Urinary bladder (tissue), 3 donors: ENCODE measurements at regions not wholly inside any gene's neighbourhood (a gene's known extent, or its start where the extent isn't known, plus 50 kb on each side); places are given as distances from the start of the nearest gene placed in this dataset.
"Not testable (repeated sequence)": the region's sequence is repeated elsewhere in the genome, so short reads cannot be mapped to it uniquely, and the experiment has no call there.

Source experiments
- DNase-seq: peaks from one replicate; pipeline ENCODE4 v3.0.0-alpha.2; 2015; ENCODE audit errors: extremely low spot score
- H3K27ac ChIP-seq: one replicate; pipeline ENCODE4 v1.5.1; 2013; ENCODE audit warnings: low read depth, mild to moderate bottlenecking, moderate library complexity
- H3K36me3 ChIP-seq: one replicate; pipeline ENCODE4 v1.6.1; 2013; ENCODE audit warnings: mild to moderate bottlenecking, moderate library complexity; ENCODE audit not compliant: insufficient read depth
- H3K4me1 ChIP-seq: one replicate; pipeline ENCODE4 v1.6.1; 2013; ENCODE audit warnings: mild to moderate bottlenecking, moderate library complexity; ENCODE audit not compliant: insufficient read depth
- H3K4me3 ChIP-seq: one replicate; pipeline ENCODE4 v1.5.1; 2013; ENCODE audit warnings: low read depth, low read length
- WGBS: extraction: QIAGEN DNeasy Blood & Tissue Kit; methylation state at CpG from one replicate; pipeline ENCODE4 v1.1.7; 2013; 5-methylcytosine and 5-hydroxymethylcytosine counted together
- donor health status: healthy with polysubstance abuse.
- donor health status: healthy.

GRCh38 chr5:118311103-118311819 is 677.1 kb downstream of the DTWD2 start:
- 95% methylated on average over 5 of the region's 5 CpGs for WGBS
- Histone ChIP-seq H3K4me1 (no peaks in the 10 kb centered on the region), H3K36me3 (no peaks in the 10 kb centered on the region), H3K4me3 (no peak overlapping the region), H3K27ac (no peak overlapping the region)
- no peak for DNase-seq

- Histone ChIP-seq H3K36me3 (no peaks in the 10 kb centered on the region), H3K4me1 (no peaks in the 10 kb centered on the region), H3K4me3 (no peak overlapping the region), H3K27ac (no peak overlapping the region)
- 85% methylated on average over 3 of the region's 3 CpGs for WGBS
- no peak for DNase-seq
These were observed 677.9 kb downstream of the DTWD2 start for GRCh38 chr5:118310401-118310800.

GRCh38 chr5:118303296-118303695 is 685.1 kb downstream of the DTWD2 start:
- Histone ChIP-seq H3K4me3 (no peak overlapping the region), H3K4me1 (no peaks in the 10 kb centered on the region), H3K27ac (no peak overlapping the region), H3K36me3 (no peaks in the 10 kb centered on the region)
- WGBS, result 75% methylated on average over 2 of the region's 2 CpGs
- no peak for DNase-seq

GRCh38 chr5:118302786-118303185 is 685.6 kb downstream of the DTWD2 start:
- no peak overlapping the region for H3K4me3 ChIP-seq
- no peak overlapping the region for H3K27ac ChIP-seq
- DNase-seq, result no peak
- 77% methylated on average over 1 of the region's 1 CpG for WGBS
- H3K36me3 ChIP-seq, result no peaks in the 10 kb centered on the region
- H3K4me1 ChIP-seq, result no peaks in the 10 kb centered on the region

GRCh38 chr5:118301696-118302095 is 686.7 kb downstream of the DTWD2 start:
- WGBS, result 80% methylated on average over 3 of the region's 3 CpGs
- H3K4me3 ChIP-seq, result no peak overlapping the region
- no peak overlapping the region for H3K27ac ChIP-seq
- H3K36me3 ChIP-seq, result no peaks in the 10 kb centered on the region
- no peaks in the 10 kb centered on the region for H3K4me1 ChIP-seq
- no peak for DNase-seq

- H3K36me3 ChIP-seq, result no peaks in the 10 kb centered on the region
- H3K27ac ChIP-seq, result no peak overlapping the region
- 41% methylated on average over 5 of the region's 5 CpGs for WGBS
- no peak overlapping the region for H3K4me3 ChIP-seq
- no peak for DNase-seq
- no peaks in the 10 kb centered on the region for H3K4me1 ChIP-seq
These were observed 693.3 kb downstream of the DTWD2 start for GRCh38 chr5:118295045-118295444.

GRCh38 chr5:118293378-118293777 is 695.0 kb downstream of the DTWD2 start:
- no peaks in the 10 kb centered on the region for H3K4me1 ChIP-seq
- no peak for DNase-seq
- H3K27ac ChIP-seq, result no peak overlapping the region
- H3K4me3 ChIP-seq, result no peak overlapping the region
- 70% methylated on average over 2 of the region's 2 CpGs for WGBS
- no peaks in the 10 kb centered on the region for H3K36me3 ChIP-seq

- WGBS, result 96% methylated on average over 1 of the region's 1 CpG
- H3K36me3 ChIP-seq, result no peaks in the 10 kb centered on the region
- H3K27ac ChIP-seq, result no peak overlapping the region
- H3K4me1 ChIP-seq, result no peaks in the 10 kb centered on the region
- DNase-seq, result no peak
- H3K4me3 ChIP-seq, result no peak overlapping the region
These were observed 698.1 kb downstream of the DTWD2 start for GRCh38 chr5:118290204-118290603.

GRCh38 chr5:118284230-118284629 is 704.1 kb downstream of the DTWD2 start:
- WGBS, result 80% methylated on average over 4 of the region's 4 CpGs
- H3K4me1 ChIP-seq, H3K4me3 ChIP-seq, H3K36me3 ChIP-seq, H3K27ac ChIP-seq, DNase-seq: not testable (repeated sequence)

- WGBS, result 96% methylated on average over 40 of the region's 42 CpGs
- not testable (repeated sequence) for H3K27ac ChIP-seq, H3K4me1 ChIP-seq, H3K4me3 ChIP-seq, DNase-seq, H3K36me3 ChIP-seq
These were observed 705.8 kb downstream of the DTWD2 start for GRCh38 chr5:118282480-118283038.

- 83% methylated on average over 6 of the region's 6 CpGs for WGBS
- Histone ChIP-seq H3K36me3 (no peaks in the 10 kb centered on the region), H3K4me1 (no peaks in the 10 kb centered on the region), H3K27ac (no peak overlapping the region), H3K4me3 (no peak overlapping the region)
- no peak for DNase-seq
These were observed 708.6 kb downstream of the DTWD2 start for GRCh38 chr5:118279540-118280294.

- no peak overlapping the region for H3K27ac ChIP-seq
- WGBS, result 29% methylated on average over 1 of the region's 1 CpG
These were observed 717.8 kb downstream of the DTWD2 start for GRCh38 chr5:118270526-118270925.

GRCh38 chr5:118258223-118258622 is 730.1 kb downstream of the DTWD2 start:
- Histone ChIP-seq H3K4me3 (no peak overlapping the region), H3K27ac (no peak overlapping the region), H3K4me1 (peaks cover 1% of the 10 kb centered on the region), H3K36me3 (no peaks in the 10 kb centered on the region)
- DNase-seq, result no peak
- WGBS, result 78% methylated on average over 1 of the region's 1 CpG

More at GRCh38 chr5:118270526-118270925, 717.8 kb downstream of the DTWD2 start:
- no peaks in the 10 kb centered on the region for H3K36me3 ChIP-seq
- no peak overlapping the region for H3K4me3 ChIP-seq
- H3K4me1 ChIP-seq, result no peaks in the 10 kb centered on the region
- peak; percentile 48 for DNase-seq

- Histone ChIP-seq H3K27ac (no peak overlapping the region), H3K36me3 (no peaks in the 10 kb centered on the region), H3K4me1 (peaks cover 1% of the 10 kb centered on the region), H3K4me3 (no peak overlapping the region)
- DNase-seq, result no peak
These were observed 731.3 kb downstream of the DTWD2 start for GRCh38 chr5:118257066-118257465.
